GM21423 (cell line): ENCODE measurements at regions not wholly inside any gene's neighbourhood (a gene's known extent, or its start where the extent isn't known, plus 50 kb on each side); places are given as distances from the start of the nearest gene placed in this dataset.

Experiments
- ATAC-seq: cut with Tn5 transposase; IDR thresholded peaks from one replicate; pipeline ENCODE4 v1.9.1; 2021; ENCODE audit warnings: mild to moderate bottlenecking, moderate library complexity; ENCODE audit not compliant: unreplicated experiment

DNA sequence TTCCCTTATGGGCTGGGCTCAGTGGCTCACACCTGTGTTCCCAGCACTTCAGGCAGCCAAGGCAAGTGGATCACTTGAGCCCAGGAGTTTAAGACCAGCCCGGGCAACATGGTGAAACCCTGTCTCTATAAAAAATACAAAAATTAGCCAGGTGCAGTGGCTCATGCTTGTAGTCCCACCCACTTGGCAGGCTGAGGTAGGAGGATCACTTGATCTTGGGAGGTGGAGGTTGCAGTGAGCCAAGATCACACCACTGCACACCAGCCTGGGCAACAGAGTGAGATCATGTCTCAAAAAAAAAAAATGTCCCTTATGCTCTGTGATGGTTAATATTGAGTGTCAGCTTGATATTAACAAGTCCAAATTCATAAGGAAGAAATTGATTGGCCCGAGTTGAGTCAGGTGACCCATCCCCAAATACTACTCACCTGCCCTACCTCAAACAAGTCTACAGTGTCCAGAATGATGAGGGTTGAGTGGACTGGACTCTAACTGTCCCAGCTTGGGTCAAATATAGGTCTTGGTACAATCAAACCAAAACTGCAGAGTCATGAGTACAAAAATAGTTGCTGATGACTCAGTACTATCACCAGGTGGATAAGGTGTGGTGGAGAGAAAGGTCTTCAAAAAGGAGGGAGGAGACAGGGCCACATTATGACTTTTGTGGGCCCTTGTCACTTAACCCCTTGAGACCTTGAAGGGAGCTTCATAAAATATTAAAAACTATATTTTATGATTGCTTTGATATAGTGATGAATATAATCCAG, 161.0 kb downstream of the ZNF326 start:
- ATAC-seq: no peak

DNA sequence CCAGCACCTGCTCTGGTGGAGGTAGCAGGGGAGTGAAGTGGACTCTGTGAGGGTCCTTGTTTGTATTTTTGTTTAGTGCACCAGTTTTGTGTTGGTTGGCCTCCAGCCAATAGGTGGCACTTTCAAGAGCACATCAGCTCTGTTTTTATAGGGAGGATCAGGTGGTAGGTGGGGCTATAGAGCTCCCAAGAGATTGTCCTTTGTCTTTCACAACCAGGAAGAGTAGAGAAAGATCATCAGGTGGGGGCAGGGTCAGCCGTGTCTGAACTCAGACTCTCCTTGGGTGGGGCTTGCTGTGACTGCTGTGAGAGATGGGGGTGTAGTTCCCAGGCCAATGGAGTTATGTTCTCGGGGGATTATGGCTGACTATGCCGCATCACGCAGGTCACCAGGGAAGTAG, 159.8 kb downstream of the ZNF326 start:
- no peak for ATAC-seq

DNA sequence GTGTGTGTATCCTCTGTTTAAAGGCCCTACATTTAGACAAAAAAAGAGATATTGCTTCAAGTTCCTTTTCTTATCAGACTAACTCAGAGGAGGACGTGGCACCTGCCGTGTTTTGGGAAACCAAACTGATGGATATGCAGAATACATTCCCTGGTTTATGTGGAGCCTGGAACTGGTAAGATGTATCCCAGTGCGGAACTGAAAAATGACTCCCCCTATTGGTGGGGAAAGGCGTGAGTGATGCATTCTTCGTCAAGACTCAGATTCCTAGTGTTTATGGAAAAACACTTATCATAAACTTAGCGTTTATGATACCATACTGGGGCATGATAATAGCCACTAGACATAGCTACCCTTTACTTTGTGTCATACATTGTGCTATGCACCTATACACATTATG, 154.2 kb downstream of the ZNF326 start:
- ATAC-seq: no peak

DNA sequence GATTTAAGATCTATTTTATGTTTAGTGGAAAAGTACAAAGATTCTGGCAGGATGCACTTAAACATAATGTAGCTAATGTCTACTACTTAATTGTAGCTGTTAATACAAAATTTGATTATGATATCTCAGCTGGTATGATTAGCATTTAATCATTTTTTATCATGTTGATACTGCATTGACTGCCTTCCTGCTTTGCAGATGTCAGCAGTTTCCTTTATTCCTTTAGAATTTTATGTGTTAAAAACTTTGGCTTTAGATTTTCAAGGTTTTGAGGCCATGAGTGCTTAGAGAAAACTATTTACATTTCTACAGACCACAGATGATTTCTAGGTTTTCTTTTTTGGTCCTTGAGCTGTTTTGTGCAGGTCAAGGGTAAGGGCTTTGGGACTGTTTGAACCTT, 152.2 kb downstream of the ZNF326 start:
- no peak for ATAC-seq

DNA sequence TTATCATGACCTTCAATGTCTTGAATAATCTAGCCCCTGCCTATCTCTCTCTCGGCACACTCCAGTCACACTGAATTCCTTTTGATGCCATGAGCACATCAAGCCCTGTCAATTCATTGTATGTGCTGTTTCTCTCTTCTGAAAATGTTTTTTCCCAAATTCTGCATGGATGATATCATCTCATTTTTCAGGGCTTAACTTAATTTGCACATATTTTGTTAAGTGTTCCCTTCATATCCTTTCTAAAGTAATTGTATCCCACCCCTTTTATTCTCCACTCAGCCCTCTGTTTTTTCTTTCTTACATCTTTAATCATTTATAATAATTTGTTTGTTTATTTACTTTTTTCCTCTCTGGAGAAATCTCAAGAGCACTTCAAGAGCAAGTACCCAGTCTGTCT, 149.9 kb downstream of the ZNF326 start:
- ATAC-seq: no peak

DNA sequence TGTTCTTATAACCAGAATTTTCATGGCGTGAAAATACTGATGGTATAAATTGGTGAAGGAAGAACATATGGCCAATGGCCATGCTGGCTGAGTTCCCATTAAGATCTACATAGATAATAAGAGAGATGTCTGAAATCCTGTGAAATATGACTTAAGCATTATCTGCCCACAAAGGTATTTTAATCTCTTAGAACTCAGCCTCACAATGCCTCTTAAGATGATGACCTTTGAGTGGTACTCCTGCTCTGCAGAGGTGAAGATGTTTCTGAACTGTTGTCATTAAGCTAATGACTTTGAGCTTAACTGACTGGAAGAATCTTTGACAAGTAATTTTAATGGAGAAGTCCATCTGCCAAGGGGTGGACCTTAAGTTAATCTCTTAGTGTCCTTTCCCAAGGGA, 148.7 kb downstream of the ZNF326 start:
- ATAC-seq: no peak

DNA sequence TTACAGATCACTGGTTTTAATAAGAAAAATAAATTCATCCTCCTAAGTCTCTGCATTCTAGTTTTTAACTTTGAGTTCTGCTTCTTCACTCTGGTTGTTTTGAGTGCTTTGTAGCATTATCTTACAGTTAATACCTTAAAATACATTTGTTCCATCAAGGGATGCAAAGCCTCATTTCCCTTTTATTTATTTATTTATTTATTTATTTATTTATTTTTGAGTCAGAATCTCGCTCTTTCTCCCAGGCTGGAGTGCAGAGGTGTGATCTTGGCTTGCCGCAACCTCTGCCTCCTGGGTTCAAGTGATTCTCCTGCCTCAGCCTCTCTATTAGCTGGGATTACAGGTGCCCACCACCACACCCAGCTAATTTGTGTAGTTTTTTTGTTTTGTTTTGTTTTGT, 147.8 kb downstream of the ZNF326 start:
- ATAC-seq: no peak

DNA sequence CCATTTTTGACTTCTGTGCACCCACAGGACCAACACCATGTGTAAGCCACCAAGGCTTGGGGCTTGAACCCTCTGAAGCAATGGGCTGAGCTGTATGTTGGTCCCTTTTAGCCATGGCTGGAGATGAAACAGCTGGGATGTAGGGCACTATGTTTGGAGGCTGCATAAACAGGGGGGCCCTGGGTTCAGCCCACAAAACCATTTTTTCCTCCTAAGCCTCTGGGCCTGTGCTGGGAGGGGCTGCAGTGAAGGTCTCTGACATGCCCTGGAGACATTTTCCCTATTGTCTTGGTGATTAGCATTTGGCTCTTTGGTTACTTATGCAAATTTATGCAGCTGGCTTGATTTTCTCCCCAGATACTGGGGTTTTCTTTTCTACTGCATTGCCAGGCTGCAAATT, 144.9 kb downstream of the ZNF326 start:
- ATAC-seq: no peak

DNA sequence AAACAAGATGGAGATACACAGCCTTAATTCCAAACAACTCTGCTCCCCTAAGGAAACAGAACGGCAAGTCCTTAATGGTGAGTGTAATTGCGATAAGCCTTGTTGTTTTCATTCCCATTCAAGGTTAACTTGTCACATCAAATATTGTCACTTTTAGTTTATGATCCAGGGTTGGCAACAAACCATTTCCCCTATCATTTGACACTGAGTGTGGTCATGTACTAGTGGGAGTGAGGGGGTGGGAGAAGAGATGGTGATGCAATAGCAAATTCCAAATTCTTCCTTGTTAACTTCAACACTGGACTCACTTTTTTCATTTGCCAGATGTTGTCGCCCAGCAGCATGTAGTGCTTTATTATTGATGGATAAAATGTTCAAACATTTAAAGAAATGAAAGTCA, 140.4 kb downstream of the ZNF326 start:
- ATAC-seq: no peak

DNA sequence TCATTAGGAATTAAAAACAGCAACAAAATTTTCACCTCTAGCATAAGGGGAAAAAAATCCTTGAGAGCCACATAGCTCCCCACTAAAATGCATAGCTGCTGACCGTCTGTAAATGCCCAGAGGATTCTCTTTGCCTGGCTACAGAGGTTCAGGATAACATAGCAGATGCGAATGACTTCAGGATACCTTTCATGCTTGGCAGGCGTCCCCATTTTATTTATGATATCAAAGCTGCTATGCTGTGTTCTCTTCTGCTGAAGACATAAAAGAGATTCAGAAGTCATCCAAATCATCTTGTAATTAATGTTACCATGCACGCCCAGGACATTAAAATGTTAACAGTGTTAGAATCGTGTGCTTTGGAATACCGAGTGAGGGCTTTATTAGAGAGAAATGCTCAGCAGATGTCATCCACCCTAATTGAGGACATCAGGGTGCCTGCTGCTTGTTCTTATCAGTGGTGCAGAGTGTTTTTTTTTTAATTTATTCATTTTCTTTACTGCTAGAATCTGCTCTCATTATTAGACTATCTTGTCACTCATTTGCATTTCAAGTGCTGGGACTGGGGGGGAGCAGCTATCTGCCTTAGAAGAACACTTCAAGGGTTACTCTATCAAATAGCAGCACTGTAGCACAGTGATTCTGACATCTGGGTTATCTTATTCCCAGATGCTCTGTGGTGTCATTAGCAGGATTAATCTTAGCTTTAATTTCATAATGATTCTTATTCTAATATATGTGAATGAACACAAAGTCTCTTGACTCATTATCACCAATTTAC, 139.5 kb downstream of the ZNF326 start:
- no peak for ATAC-seq

DNA sequence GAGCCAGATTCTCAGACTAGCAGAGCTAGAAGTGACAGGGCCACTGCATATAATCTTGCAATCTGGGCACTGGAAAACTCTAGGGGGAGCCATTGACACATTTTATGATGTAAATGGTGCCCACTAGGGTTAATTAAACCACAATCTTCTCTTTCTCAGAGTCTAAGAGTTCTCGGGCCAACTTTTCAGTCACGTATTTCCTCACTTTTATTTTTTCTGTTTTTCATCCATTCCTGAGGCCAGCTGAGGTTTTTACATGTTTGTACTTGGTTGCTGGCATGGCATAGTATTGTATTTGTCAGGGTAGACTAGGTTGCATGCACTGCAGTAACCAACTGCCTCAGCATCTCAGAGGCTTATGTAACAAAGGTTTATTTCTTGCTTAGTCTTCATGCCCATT, 138.2 kb downstream of the ZNF326 start:
- ATAC-seq: no peak

DNA sequence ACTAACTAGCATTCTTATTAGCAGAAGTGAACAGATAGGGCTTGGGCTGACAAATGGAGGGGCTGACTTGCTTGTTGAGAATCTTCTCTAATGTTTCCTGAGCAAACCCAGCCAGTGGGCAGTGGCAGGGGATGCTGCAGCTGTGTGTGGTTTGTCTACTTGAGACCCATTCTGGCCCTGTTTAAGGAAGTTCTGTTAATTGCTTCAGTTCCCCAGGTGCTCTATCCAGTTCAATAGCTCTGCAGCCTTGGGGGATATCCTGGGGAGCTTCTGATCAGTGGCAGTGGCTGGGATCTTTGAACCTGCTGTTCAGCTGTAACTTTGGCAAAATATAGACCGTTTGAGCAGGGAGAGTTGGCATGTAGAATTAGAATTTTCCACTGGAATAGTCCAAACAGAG, 137.4 kb downstream of the ZNF326 start:
- no peak for ATAC-seq

DNA sequence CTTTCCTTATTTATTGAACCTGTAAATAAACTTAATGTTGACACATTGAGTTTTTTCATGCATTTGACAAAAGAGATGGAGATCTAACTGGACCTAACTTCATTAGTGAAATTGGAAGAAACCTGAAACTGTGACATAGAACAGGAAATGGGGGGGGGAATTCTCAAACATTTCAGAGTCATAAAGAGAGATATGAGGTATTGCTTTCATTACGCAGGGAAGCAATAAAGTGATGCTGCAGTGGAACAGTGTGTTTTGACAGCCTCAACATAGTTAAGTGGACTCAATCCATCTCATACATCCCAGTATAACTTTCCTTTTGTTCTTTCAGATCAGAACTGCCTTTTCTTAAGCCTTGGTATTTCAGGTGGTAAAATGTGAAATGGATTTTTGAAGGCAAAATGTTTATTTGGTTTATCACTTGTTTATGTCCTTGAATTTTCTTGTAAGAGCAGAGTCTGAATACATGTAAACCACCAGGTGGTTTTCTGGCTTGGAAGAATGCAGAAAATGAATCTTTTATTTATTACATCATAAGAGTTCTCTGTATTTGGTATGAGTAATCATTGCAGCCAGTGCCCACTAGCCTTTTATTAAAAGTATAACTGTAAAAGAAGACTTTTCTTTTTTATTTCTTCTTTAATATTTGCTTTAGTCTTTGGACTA, 132.5 kb downstream of the ZNF326 start:
- no peak for ATAC-seq

DNA sequence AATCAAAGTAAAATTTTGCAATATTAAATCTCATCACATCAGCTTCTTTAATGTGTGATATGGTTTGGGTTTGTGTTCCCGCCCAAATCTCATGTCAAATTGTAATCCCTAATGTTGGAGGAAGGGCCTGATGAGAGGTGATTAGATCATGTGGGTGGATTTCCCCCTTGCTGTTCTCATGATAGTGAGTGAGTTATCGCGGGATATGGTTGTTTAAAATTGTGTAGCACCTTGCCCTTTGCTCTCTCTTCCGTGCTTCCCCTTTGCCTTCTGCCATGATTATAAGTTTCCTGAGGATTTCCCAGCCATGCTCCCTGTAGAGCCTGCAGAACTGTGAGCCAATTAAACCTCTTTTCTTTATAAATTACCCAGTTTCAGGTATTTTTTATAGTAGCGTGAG, 131.9 kb downstream of the ZNF326 start:
- no peak for ATAC-seq

DNA sequence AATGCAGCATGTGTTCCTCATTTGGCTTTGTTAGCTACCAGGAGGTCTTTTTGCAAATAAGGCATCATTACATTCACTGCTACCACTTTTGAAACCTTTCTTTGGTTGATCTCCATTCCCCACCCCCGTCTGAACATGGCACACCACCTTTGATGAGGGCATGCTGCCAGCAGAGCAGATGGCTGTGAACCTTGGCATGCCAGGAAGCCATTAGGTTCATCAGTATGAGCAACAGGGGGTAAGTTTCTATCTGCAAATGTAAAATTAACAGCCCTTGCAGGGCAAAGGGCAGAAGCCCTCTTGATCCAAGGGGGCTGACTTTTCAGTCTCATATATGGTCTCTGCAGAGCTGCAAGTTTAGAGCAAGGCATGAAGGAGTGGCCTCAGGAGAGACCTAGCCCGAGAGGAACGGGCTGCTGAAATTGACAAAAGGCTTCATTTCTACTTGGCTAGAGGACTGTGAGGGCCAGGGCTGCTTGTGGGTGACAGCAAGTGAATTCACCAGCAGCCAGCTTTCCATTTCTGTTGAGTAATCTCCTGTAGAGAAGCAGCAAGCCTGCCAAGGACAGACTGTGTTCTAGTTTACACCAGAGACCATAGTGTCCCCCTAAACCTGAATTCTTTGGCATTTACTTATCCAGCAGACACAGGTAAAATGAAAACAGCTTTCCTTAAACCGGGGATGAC, 127.9 kb downstream of the ZNF326 start:
- no peak for ATAC-seq

DNA sequence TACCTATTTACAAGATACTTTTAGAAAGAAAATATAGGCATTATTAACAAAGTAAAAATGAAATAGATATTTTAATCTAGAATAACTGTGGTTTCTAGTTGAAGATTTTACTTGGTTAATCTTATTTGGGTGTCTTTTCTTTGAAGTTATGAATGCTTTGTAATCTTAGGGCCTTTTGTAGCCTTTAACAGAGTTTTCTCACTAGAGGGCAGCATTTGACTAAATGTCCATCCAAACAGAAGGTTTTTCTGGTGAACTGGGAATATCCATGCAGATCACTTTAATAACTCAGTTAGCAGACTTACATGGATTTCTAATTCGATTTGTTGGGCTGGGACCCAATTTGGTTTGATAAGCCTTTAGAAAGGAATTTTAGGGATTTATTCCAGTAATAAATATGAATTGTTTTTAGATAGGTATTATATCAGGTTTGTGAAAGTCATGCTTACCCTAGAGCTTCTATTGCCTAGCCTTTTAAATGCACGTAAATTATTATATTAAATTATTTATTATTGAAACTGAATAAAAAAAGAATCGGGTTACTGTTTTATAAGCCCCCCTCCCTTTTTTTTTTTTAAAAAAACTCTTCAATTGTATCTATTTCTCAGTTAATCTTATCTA, 119.7 kb downstream of the ZNF326 start:
- no peak for ATAC-seq

DNA sequence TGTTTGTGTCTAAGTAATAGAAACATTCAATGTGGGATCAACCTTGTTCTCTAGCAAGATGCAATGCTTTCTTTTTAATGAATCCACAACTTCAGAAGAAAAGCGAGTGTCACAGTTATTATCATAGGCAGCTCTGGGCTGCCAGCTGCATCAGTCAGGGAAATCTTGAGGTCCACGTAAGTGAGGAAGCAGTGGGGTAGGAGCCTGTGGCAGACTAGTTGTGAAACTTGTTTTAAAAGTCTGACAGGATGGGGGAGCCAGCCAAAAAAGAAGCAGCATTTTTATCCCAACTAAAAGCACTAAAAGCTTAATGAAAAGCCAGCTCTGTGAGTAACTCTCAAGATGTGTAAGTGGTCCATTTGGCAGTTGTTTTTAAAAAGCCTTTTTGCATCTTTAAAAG, 113.1 kb downstream of the ZNF326 start:
- no peak for ATAC-seq

DNA sequence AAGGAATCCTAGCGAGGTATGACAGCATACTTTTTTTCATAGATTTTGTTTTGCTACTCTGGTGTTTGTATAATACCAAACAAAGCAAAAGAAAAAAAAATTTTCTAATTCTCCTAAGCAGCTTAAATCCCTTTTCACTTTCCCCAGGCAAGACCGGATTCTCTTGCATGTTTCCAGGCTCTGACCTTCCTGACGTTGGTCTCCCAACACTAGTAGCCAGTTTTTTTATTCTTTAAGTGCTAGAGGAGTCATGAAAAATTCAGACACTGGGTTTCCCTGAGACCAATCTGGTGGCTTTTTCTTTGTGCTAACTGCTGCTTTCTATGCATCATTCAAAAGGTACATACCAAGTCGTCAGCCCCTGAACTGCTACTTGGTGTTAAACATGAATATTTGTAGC, 111.4 kb downstream of the ZNF326 start:
- no peak for ATAC-seq

DNA sequence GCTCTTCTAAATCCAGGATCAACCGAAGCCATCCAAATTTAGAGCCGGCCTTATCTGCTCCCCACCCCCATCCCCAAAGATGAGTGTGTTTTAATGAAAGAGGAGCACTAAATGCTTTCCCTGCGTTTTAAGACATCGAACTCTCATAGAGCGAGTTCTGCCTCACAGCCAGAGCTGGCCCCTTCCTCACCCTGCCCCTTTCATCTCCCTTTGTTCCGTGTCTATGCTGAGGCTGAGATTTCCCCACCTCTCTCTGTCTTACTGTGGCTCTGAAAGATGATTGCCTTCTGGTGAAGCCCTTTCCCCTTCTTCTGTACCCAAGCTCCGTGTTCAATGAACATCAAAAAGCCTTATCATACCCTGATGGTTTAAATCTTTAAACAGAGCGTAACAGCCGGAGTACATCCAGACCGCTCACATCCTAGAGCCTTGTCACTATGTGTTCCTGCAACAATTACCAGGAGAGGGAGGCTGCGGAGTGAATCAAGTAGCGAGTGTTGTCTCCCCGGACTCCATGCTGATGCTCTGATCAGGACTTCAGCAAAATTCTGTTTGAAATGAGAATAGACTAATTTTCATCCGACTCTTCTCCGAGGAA, 110.1 kb downstream of the ZNF326 start:
- no peak for ATAC-seq

DNA sequence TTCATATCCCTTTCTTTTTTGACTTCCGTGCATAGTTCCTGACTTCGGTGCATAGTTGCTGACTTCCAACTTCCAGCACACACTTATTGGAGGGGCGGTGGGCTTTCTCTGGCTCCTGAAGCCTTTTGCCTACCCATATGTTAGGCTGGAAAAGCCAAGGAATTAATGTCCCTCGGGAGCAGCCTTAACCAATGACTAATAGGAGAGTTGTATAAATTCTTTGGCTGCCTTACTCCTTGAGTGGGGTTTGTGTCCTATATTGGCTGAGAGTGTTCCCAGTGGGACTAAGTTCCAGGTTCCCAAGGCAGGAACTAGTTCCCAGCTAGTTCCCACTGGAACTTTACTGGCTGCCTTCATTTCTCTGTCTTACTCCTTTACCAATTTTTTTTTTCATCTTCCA, 105.7 kb downstream of the ZNF326 start:
- ATAC-seq: no peak

DNA sequence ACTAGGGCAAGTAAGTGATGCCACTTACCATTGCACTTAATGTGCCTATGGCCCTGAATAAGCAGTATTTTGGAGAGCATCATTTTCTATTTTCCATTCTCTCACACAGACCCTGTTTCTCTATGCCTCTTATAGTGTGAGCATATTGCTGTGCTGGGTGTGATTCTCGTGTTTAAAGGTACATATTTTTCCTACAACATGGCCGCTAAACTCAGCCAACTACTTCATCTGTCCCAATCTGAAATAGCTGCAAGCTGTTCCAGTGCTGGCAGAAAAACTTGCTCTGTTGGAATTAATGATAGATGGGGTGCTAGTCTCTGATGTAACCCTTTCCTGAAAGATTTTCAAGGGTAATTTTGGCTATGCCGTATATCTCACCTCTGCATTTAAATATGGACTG, 97.5 kb downstream of the ZNF326 start:
- no peak for ATAC-seq
